A549 (cell line): ENCODE measurements at regions not wholly inside any gene's neighbourhood (a gene's known extent, or its start where the extent isn't known, plus 50 kb on each side); places are given as distances from the start of the nearest gene placed in this dataset.

Source experiments
- ATAC-seq, 2 experiments: fragments of 200-7000 bp in 1 of 2; fragments of >200 bp in 1 of 2; cut with Nextera tagmentation in 1 of 2; cut with Tn5 transposase in 1 of 2; 3 replicates each; pipeline versions ENCODE4 v1.8.0 to v1.9.1; 2018 to 2020; ENCODE audit warnings: mild to moderate bottlenecking in 1 of 2, moderate library complexity in 1 of 2
- CTCF ChIA-PET: fragments of 300-600 bp; sonication (Branson Sonifier 250); formaldehyde crosslinking; extraction: SDS; loops from one replicate; lab custom pipeline; 2021; ENCODE audit warnings: antibody characterized with exemption, inconsistent platforms; lab: Yijun Ruan, JAX
- POLR2A ChIA-PET: fragments of 350-600 bp; formaldehyde crosslinking; extraction: SDS; loops from one replicate; lab custom pipeline; 2021; ENCODE audit warnings: antibody characterized with exemption, inconsistent platforms; lab: Yijun Ruan, JAX
- DNase-seq, 2 experiments: peaks; one replicate each; pipeline versions ENCODE4 v3.0.0 to v3.0.0-alpha.2; 2011 to 2016; ENCODE audit warnings: low read depth in 1 of 2, low spot score in 1 of 2
- FAIRE-seq: peaks from 2 replicates; lab custom pipeline; 2011; peaks lifted over from hg19 to GRCh38; lab: Jason Lieb, UNC
- H3K27ac ChIP-seq, 2 experiments: fragments of >200 bp; sonication (Bioruptor Twin); formaldehyde crosslinking; 3 replicates each; pipeline ENCODE4 v1.5.1; 2016 to 2017
- H3K4me1 ChIP-seq: fragments of >200 bp; sonication (Bioruptor Twin); formaldehyde crosslinking; 3 replicates; pipeline ENCODE4 v1.6.1; 2016
- H3K4me2 ChIP-seq: fragments of >200 bp; sonication (Bioruptor Twin); formaldehyde crosslinking; 3 replicates; pipeline ENCODE4 v1.6.1; 2016
- H3K4me3 ChIP-seq: fragments of >200 bp; sonication (Bioruptor Twin); formaldehyde crosslinking; 3 replicates; pipeline ENCODE4 v1.5.1; 2016
- H3K9me3 ChIP-seq: fragments of >200 bp; sonication (Bioruptor Twin); formaldehyde crosslinking; 3 replicates; pipeline ENCODE4 v1.6.1; 2016
- CEBPB ChIP-seq, 2 experiments: fragments of >200 bp in 1 of 2; sonication (Bioruptor Twin) in 1 of 2; formaldehyde crosslinking in 1 of 2; IDR thresholded peaks; 2 replicates each; pipeline ENCODE4 v1.6.1; 2012 to 2016
- CHD2 ChIP-seq: fragments of 150-350 bp; IDR thresholded peaks from 2 replicates; pipeline ENCODE4 v1.6.1; 2014; ENCODE audit warnings: low read length; ENCODE audit not compliant: partially characterized antibody
- CHD4 ChIP-seq: fragments of 200-600 bp; sonication (generic); IDR thresholded peaks from 2 replicates; pipeline ENCODE4 v1.6.1; 2016; ENCODE audit warnings: antibody characterized with exemption, mild to moderate bottlenecking, borderline replicate concordance
- EHMT2 ChIP-seq: fragments of 200-600 bp; sonication (generic); IDR thresholded peaks from 2 replicates; pipeline ENCODE4 v1.6.1; 2016; ENCODE audit warnings: antibody characterized with exemption, low read depth, mild to moderate bottlenecking, moderate library complexity
- FOXS1 ChIP-seq: fragments of 250-450 bp; sonication (Bioruptor Pico); IDR thresholded peaks from 2 replicates; pipeline ENCODE4 v1.5.0; 2020; ENCODE audit warnings: mild to moderate bottlenecking, moderate library complexity
- GATA3 ChIP-seq: IDR thresholded peaks from 2 replicates; pipeline ENCODE4 v1.6.1; 2012; ENCODE audit warnings: borderline replicate concordance
- JUN ChIP-seq, 2 experiments: fragments of >200 bp; sonication (Bioruptor Twin); formaldehyde crosslinking; IDR thresholded peaks; 2 replicates in 1 of 2; 3 replicates in 1 of 2; pipeline ENCODE4 v1.6.1; 2016 to 2017
- KDM1A ChIP-seq: fragments of 200-600 bp; sonication (generic); IDR thresholded peaks from 2 replicates; pipeline ENCODE4 v1.6.1; 2016; ENCODE audit warnings: low read depth, mild to moderate bottlenecking
- MAFK ChIP-seq: fragments of 450-650 bp; IDR thresholded peaks from 2 replicates; pipeline ENCODE4 v1.6.1; 2014; ENCODE audit not compliant: partially characterized antibody
- MAZ ChIP-seq: fragments of 150-350 bp; IDR thresholded peaks from 2 replicates; pipeline ENCODE4 v1.6.1; 2014; ENCODE audit warnings: antibody characterized with exemption, low read depth, low read length, borderline replicate concordance
- NR3C1 ChIP-seq: fragments of >200 bp; sonication (Bioruptor Twin); formaldehyde crosslinking; IDR thresholded peaks from 3 replicates; pipeline ENCODE4 v1.6.1; 2017
- POLR2AphosphoS2 ChIP-seq: conservative IDR thresholded peaks from 2 replicates; pipeline ENCODE4 v1.6.1; 2012; ENCODE audit warnings: low read length, improper control_type of control experiment, inconsistent platforms
- USF2 ChIP-seq: fragments of 450-650 bp; IDR thresholded peaks from 2 replicates; pipeline ENCODE4 v1.6.1; 2014; ENCODE audit warnings: antibody characterized with exemption
- ZFP36 ChIP-seq: fragments of 450-650 bp; IDR thresholded peaks from 2 replicates; pipeline ENCODE4 v1.6.1; 2014; ENCODE audit warnings: borderline replicate concordance; ENCODE audit not compliant: partially characterized antibody
- ZNF302 ChIP-seq: fragments of 250-450 bp; sonication (Bioruptor Pico); IDR thresholded peaks from 2 replicates; pipeline ENCODE4 v1.9.0; 2021; ENCODE audit warnings: inconsistent platforms, mild to moderate bottlenecking, moderate library complexity
- WGBS: methylation state at CpG from one replicate; pipeline ENCODE4 v1.1.6; 2017; ENCODE audit errors: missing lambda C conversion rate; 5-methylcytosine and 5-hydroxymethylcytosine counted together
- TF ChIP-seq, protein P1 (sequence below): fragments of 200-600 bp; sonication (generic); IDR thresholded peaks from 2 replicates; pipeline ENCODE4 v1.6.1; 2016; ENCODE audit warnings: antibody characterized with exemption, mild to moderate bottlenecking, moderate library complexity
- TF ChIP-seq, protein P2 (sequence below): fragments of >200 bp; sonication (Bioruptor Twin); formaldehyde crosslinking; IDR thresholded peaks from 3 replicates; pipeline ENCODE4 v1.6.1; 2016
- TF ChIP-seq, protein P3 (sequence below): fragments of >200 bp; sonication (Bioruptor Twin); formaldehyde crosslinking; IDR thresholded peaks from 3 replicates; pipeline ENCODE4 v1.5.1; 2016
- TF ChIP-seq, protein P4 (sequence below): IDR thresholded peaks from 2 replicates; pipeline ENCODE4 v1.6.1; 2012
- TF ChIP-seq, protein P5 (sequence below): IDR thresholded peaks from 2 replicates; pipeline ENCODE4 v1.6.1; 2012; ENCODE audit warnings: low read depth, borderline replicate concordance

DNA sequence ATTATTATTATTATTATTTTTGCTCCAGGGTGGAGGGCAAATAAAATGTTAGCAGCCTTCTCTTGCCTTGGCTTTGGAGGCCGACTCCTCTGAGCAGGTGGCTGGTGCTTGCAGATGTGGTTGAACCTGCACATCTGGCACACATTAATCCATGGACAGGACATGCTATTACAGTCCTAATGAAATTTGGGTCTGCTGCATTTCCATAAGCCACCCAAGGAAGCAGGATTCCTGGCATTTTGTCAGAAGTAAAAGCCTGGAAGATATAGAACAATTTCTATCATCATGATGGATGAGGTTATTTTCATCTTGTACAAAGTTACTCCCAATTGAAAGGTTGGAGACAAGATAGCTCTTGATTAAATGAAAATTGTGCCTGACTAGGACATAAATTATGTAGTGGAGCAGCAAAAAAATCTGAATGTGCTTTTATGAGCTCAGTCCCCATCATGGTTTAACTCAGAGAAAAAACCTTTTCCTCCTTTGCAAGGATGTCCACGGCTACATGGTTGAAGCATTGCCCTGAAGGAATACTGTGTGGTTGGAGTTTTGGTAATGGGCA is 130.9 kb upstream of the RGMA start:
- FAIRE-seq: no peak
- Histone ChIP-seq H3K4me2 (no peak overlapping the region), H3K4me1 (no peaks in the 10 kb centered on the region), H3K27ac (no peak overlapping the region), H3K9me3 (no peaks in the 10 kb centered on the region), H3K4me3 (no peak overlapping the region)
- no peak for DNase-seq
- ATAC-seq: no peak
- ChIA-PET POLR2A (no interaction called here), CTCF (no interaction called here)
- 3% methylated on average over 2 of the region's 2 CpGs for WGBS
- TF ChIP-seq CHD4: no peak
- TF ChIP-seq, protein P1, sequence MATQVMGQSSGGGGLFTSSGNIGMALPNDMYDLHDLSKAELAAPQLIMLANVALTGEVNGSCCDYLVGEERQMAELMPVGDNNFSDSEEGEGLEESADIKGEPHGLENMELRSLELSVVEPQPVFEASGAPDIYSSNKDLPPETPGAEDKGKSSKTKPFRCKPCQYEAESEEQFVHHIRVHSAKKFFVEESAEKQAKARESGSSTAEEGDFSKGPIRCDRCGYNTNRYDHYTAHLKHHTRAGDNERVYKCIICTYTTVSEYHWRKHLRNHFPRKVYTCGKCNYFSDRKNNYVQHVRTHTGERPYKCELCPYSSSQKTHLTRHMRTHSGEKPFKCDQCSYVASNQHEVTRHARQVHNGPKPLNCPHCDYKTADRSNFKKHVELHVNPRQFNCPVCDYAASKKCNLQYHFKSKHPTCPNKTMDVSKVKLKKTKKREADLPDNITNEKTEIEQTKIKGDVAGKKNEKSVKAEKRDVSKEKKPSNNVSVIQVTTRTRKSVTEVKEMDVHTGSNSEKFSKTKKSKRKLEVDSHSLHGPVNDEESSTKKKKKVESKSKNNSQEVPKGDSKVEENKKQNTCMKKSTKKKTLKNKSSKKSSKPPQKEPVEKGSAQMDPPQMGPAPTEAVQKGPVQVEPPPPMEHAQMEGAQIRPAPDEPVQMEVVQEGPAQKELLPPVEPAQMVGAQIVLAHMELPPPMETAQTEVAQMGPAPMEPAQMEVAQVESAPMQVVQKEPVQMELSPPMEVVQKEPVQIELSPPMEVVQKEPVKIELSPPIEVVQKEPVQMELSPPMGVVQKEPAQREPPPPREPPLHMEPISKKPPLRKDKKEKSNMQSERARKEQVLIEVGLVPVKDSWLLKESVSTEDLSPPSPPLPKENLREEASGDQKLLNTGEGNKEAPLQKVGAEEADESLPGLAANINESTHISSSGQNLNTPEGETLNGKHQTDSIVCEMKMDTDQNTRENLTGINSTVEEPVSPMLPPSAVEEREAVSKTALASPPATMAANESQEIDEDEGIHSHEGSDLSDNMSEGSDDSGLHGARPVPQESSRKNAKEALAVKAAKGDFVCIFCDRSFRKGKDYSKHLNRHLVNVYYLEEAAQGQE: no peak
- TF ChIP-seq, protein P2, sequence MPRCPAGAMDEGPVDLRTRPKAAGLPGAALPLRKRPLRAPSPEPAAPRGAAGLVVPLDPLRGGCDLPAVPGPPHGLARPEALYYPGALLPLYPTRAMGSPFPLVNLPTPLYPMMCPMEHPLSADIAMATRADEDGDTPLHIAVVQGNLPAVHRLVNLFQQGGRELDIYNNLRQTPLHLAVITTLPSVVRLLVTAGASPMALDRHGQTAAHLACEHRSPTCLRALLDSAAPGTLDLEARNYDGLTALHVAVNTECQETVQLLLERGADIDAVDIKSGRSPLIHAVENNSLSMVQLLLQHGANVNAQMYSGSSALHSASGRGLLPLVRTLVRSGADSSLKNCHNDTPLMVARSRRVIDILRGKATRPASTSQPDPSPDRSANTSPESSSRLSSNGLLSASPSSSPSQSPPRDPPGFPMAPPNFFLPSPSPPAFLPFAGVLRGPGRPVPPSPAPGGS: no peak
- no peak for TF ChIP-seq CHD2
- TF ChIP-seq, protein P3, sequence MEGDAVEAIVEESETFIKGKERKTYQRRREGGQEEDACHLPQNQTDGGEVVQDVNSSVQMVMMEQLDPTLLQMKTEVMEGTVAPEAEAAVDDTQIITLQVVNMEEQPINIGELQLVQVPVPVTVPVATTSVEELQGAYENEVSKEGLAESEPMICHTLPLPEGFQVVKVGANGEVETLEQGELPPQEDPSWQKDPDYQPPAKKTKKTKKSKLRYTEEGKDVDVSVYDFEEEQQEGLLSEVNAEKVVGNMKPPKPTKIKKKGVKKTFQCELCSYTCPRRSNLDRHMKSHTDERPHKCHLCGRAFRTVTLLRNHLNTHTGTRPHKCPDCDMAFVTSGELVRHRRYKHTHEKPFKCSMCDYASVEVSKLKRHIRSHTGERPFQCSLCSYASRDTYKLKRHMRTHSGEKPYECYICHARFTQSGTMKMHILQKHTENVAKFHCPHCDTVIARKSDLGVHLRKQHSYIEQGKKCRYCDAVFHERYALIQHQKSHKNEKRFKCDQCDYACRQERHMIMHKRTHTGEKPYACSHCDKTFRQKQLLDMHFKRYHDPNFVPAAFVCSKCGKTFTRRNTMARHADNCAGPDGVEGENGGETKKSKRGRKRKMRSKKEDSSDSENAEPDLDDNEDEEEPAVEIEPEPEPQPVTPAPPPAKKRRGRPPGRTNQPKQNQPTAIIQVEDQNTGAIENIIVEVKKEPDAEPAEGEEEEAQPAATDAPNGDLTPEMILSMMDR: no peak
- no peak for TF ChIP-seq FOXS1 (CRISPR knock-in tag)
- no peak for TF ChIP-seq NR3C1
- TF ChIP-seq CEBPB (IDR thresholded peaks at IDR 0.05): no peak
- TF ChIP-seq, protein P4, sequence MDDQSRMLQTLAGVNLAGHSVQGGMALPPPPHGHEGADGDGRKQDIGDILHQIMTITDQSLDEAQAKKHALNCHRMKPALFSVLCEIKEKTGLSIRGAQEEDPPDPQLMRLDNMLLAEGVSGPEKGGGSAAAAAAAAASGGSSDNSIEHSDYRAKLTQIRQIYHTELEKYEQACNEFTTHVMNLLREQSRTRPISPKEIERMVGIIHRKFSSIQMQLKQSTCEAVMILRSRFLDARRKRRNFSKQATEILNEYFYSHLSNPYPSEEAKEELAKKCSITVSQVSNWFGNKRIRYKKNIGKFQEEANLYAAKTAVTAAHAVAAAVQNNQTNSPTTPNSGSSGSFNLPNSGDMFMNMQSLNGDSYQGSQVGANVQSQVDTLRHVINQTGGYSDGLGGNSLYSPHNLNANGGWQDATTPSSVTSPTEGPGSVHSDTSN: no peak
- TF ChIP-seq GATA3: no peak
- TF ChIP-seq ZNF302 (CRISPR knock-in tag): no peak
- no peak for TF ChIP-seq ZFP36
- TF ChIP-seq, all 56 proteins: peak for 0

DNA sequence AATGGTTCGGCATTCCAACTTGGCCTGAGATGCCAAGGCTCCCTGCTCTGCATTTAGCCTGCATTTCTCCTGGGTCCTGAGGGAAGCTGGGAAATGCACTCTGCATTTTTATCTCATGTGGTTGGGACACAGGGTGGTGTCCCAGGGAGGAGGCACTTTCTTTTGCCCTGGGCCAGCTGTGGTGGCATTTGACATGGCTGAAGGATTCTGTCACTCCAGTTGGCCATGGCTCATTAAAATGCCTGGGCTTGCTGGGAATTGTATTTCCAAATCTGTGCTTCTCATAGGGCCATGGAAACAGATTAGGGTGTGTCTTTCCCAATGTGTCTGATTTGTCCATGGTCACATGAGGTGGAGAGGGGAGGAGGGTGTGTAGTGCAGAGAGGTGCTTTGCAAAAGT is 128.3 kb upstream of the RGMA start:
- WGBS: 31% methylated on average over 1 of the region's 1 CpG
- no peak overlapping the region for H3K4me3 ChIP-seq
- ATAC-seq (no peak), DNase-seq (no peak), FAIRE-seq (no peak)
- ChIA-PET POLR2A (no interaction called here), CTCF (no interaction called here)
- no peaks in the 10 kb centered on the region for H3K4me1 ChIP-seq
- no peak overlapping the region for H3K27ac ChIP-seq
- no peaks in the 10 kb centered on the region for H3K9me3 ChIP-seq
- no peak overlapping the region for H3K4me2 ChIP-seq
- no peak for TF ChIP-seq JUN (IDR thresholded peaks at IDR 0.05)
- TF ChIP-seq MAFK: no peak
- TF ChIP-seq CEBPB (IDR thresholded peaks at IDR 0.05): no peak
- no peak for TF ChIP-seq NR3C1
- no peak for TF ChIP-seq MAZ
- no peak for TF ChIP-seq POLR2AphosphoS2
- no peak for TF ChIP-seq GATA3
- TF ChIP-seq, protein P1: no peak
- no peak for TF ChIP-seq EHMT2
- no peak for TF ChIP-seq ZFP36
- TF ChIP-seq ZNF302 (CRISPR knock-in tag): no peak
- TF ChIP-seq, protein P2: no peak
- TF ChIP-seq USF2: no peak
- TF ChIP-seq KDM1A: no peak
- TF ChIP-seq, protein P5, sequence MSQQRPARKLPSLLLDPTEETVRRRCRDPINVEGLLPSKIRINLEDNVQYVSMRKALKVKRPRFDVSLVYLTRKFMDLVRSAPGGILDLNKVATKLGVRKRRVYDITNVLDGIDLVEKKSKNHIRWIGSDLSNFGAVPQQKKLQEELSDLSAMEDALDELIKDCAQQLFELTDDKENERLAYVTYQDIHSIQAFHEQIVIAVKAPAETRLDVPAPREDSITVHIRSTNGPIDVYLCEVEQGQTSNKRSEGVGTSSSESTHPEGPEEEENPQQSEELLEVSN: no peak
